Left lobe of liver (tissue), 2 donors: ENCODE measurements at regions not wholly inside any gene's neighbourhood (a gene's known extent, or its start where the extent isn't known, plus 50 kb on each side); places are given as distances from the start of the nearest gene placed in this dataset.
"Not testable (repeated sequence)": the region's sequence is repeated elsewhere in the genome, so short reads cannot be mapped to it uniquely, and the experiment has no call there.

ENCODE experiments used
- ATAC-seq: fragments of 200-7000 bp; cut with Tn5 transposase; one replicate; pipeline ENCODE4 v1.9.1; 2020; ENCODE audit warnings: mild to moderate bottlenecking, moderate library complexity
- DNase-seq: peaks from one replicate; pipeline ENCODE4 v3.0.0-alpha.2; 2020; ENCODE audit warnings: low spot score
- donor health status: DM: no; HTN: no; CAD: no; lungs with moderate emphysema.
- donor health status: DM: no; HTN: yes; CAD: no.

DNA sequence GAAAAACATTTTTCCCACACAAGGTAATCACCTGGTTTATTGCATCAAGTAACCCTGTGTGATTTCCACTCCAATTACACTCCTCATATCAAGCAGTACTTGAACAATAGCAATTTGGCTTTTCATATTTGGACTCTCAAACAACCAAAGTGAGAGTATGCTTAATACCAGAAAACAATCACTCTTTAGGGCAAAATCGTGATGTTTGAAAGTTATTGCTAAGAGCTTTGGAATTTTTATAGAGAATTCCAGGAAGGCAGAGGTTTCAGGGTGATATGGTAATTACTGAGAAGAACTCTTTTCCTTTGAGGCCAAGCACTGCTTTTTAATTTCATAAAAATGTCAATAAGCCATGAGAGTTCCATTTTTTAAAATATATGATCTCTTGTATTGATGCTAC lies 779.5 kb upstream of the LRRTM1 start:
- no peak for DNase-seq
- no peak for ATAC-seq

DNA sequence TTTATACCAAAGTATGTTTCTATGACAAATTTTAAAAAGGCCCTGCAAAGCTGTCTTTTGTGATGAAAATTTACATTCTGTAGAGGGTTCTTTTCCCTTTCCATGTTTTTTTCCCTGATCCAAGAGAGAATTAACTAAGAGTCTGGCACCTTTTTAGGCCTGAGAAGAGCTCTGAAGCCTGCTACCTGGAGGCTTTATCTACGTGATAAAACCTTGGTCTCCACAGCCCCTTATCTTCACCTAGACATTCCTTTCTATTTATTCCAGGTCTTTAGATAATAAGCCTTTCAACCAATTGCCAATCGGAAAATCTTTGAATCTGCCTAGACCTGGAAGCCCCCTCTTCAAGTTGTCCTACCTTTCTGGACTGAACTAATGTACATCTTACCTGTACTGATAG lies 774.1 kb upstream of the LRRTM1 start:
- ATAC-seq (no peak), DNase-seq (no peak)

DNA sequence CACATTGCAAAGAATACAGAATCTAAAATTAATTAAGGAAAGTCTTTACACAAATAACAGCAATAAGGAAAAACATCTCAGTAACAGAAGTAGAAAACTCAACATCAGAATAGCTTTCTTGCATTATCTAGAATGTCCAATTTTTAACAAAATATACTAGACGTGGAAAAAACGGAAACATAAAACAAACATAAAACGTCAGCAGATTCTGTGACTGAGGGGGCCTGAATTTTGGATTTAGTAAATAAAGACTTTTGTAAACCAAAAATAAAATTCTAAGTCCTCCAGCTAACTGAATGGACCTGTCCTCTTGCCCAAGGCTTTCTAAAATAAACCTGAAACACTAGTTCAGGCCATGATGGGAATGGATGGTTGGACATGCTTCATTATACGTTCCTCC lies 773.5 kb upstream of the LRRTM1 start:
- DNase-seq (no peak), ATAC-seq (no peak)

DNA sequence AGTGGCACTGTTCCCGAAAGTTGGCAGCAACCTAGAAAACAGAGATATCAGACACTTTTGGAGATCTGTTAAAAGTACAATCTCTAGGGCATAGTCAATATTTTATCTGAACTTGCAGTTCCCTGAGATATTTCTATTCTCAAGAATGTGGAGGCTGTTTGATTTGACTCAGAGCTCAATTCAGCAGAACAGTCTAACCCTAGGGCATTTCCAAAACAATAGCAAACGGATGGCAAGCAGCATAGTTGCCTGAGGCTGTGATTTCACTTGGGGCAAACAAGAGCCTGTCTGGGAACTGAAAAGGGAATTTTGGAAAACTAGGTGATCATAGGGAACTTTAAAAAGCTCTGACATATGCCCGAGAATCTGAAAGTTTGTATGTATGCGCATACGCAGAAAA lies 772.8 kb upstream of the LRRTM1 start:
- DNase-seq = no peak

DNA sequence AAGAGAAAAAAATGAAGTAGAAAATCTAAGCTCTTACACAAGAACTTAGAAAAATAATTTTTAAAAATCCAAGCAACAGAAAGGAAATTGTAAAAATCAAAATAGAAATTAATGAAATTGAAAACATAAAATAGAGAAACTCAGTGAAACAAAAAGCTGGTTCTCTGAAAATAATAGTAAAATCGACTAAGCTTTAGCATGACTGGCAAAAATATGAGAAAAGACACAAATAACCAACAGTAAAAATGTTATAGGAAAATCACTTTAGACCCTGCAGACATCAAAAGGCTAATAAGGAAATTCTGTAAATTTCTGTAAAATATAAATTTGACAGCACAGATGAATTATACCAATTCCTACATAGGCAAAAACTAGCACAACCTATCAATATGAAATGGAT lies 768.9 kb upstream of the LRRTM1 start:
- ATAC-seq = no peak
- no peak for DNase-seq

More for the DNA sequence above, 772.8 kb upstream of the LRRTM1 start:
- no peak for ATAC-seq

DNA sequence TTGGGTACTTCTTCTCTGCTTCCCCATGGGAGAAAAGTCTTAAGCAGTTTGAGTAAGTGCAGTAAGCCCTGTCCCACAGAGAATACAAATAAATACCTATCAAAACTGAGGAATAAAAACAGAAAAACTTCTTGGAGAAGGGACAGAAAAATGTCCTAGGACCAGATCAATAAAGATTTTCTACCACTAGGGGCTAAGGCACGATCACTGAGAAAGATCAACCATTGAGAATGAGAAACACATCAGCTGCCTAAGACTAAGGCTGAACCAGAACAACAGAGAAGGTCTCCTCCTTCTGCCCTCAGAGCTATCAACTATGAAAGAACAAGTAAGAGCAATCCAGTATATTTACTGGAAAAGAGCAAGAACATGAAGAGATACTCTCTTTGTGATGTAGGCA lies 763.6 kb upstream of the LRRTM1 start:
- ATAC-seq = no peak
- no peak for DNase-seq

DNA sequence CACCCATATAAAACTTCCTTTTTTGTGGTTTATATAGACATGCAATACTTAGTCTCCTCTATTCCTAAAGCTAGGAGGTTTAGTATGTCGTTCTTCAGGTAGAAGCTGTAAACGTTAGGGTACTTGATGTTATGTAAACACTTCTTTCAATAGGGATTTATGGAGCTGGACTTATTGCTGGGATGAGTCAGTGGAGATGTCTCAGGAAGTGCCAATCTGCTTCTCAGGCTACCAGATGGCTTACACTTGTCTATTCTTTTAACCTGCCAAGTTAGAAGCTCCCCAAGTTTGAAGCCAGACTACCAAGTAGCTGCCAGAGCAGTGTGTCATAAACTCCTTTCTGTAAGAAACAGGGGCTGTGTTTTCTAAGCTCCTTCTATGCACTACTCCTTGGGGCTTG lies 756.5 kb upstream of the LRRTM1 start:
- no peak for ATAC-seq
- DNase-seq = no peak

DNA sequence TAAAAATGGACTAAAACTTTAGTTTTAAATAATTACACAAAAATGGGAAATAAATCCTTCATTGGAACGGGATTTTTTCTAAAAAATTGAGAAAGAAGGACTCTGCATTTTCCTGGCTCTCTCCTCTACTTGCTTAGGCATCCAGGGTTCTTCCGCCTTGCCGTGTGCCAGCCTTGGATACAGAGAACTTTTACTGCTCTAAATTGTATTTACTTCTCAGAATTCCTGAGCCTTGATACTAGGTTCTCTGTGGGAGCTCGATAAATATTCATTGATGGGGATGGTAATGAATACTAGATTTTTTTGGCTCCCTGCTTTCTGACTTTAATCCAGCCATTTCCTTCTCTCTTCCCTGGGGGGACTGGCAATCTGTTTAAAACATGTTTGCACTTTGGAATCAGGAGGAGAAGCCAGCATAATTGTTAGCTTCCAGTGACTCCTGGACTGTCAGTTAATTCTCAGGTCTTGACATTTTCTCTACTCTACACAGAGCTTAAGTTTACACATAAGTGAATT lies 746.1 kb upstream of the LRRTM1 start:
- ATAC-seq = no peak

DNA sequence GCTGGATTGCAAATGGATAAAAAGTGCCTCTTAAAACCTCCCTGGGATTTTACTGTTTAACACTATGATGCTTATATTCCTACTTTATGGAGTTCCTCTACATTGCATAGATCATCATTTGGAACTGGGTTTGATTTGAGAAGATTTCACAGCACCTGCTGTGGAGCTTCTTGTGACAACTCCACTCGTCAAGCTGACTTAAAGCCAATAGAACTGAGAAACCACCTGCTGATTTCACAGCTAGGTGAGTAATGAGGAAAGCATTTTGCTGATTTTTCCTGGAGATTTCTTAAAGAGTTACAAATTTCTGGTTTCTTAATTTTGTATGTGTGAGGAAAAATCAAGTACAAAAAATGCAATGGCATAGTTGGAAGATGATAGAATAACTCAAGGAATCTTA lies 739.1 kb upstream of the LRRTM1 start:
- no peak for DNase-seq
- ATAC-seq = no peak

More for the DNA sequence above, 746.1 kb upstream of the LRRTM1 start:
- DNase-seq = no peak

DNA sequence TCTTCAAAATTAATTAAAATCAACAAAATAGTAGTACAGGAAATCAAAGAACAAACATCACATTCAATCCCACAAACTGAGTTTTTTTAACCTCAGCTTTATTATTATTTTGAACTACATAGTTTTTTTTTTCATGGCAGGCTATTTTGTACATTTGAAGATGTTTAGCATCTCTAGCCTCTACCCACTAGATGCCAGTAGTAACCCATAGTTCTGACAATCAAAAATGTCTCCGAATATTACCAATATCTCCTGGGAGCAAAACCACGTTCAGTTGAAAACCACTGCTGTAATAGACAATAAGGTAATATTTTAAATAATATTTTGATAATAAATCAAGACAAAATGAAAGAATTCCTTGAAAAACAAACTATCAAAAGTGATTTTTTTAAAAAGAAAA lies 702.6 kb upstream of the LRRTM1 start:
- DNase-seq (no peak), ATAC-seq (no peak)

DNA sequence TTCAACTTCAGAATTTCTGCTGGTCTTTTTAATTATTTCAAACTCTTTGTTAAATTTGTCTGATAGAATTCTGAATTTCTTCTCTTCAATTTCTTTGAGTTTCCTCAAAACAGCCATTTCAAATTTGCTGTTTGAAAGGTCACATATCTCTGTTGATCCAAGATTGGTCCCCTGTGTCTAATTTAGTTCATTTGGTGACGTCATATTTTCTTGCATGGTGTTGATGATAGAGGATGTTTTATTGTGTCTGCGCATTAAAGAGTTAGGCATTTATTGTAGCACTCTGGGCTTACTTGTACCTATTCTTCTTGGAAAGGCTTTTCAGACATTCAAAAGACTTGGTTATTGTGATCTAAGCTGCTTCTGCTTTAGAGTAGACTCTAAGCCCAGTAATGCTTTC lies 698.4 kb upstream of the LRRTM1 start:
- ATAC-seq (no peak), DNase-seq (no peak)

DNA sequence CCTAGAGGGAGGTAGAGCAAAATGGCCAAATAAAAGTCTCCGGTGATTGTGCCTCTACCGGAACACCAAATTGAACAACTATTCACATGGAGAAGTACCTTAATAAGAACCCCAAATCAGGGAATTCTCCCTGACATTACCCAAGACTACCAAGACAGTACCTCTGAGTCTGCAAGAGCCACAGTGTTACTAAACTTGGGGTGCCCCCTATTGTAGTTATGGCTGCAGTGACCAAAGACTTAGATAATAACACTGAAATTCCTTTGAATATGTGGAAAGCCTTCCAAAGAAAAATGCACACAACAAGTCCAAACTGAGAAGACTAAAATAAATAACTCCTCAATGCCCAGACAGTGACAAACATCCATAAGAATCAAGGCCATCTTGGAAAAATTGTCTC lies 682.9 kb upstream of the LRRTM1 start:
- ATAC-seq (no peak), DNase-seq (no peak)

DNA sequence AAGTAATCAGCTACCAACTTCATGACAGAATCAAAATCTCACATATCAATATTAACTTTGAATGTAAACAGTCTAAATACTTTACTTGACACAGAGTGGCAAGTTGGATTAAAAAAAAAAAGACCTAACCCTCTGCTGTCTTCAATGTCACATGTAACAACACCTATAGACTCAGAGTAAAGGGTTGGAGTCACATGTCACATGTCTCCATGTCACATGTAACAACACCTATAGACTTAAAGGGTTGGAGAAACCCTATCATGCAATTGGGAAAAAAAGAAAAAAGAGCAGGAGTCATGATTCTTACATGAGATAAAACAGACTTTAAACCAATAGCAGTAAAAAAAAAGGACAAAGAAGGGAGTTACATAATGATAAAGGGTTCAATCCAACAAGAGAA lies 665.3 kb upstream of the LRRTM1 start:
- ATAC-seq (no peak), DNase-seq (no peak)

DNA sequence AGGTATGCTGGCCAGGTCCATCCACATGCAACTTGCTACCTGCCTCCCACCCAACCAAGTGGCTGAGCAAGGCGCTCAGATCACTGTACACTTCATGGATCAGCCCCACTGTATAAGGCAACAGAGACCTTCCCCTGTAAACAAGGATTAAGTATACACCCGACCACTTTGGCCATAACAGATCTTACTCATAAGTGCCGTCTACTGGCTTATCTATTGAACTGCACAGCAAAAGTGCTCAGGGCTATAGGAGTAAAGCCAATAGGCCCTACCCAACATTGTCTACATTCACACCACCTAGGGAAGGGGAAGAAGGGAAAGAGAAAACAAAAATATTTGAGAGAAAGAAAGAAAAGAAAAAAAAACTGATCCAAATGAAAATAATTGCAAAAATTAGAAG lies 663.9 kb upstream of the LRRTM1 start:
- DNase-seq = no peak
- no peak for ATAC-seq

DNA sequence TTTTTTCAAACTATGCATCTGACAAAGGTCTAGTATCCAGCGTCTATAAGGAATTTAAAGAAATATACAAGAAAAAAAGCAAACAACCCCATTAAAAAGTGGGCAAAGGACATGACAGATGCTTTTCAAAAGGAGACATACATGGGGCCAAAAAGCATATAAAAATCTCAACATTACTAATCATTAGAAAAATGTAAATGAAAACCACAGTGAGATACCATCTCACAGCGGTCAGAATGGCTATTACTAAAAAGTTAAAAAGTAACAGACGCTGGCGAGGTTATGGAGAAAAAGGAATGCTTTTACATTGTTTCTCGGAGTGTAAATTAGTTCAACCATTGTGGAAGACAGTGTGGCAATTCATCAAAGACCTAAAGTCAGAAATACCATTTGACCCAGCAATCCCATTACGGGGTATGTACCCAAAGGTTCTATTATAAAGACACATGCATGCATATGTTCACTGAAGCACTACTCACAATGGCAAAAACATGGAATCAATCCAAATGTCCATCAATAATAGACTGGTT lies 643.1 kb upstream of the LRRTM1 start:
- DNase-seq (no peak), ATAC-seq (no peak)

DNA sequence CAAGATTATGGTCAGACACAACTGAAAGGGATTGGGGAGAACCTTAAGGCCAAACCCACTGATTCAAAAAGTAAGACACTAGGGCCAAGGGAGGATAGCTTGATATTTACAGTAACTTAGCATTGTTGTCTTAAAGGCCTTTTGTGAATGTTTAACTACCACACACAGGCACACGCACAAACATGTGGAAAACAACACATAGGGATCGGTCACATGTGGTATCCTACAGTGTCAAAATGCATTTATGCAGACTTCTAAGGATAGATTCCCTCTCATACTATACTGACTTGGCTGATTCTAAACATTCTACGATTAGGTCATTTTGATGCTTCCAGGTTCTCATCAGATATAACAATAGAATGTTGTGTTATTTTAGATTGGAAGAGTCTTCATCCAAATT lies 638.9 kb upstream of the LRRTM1 start:
- ATAC-seq = no peak

DNA sequence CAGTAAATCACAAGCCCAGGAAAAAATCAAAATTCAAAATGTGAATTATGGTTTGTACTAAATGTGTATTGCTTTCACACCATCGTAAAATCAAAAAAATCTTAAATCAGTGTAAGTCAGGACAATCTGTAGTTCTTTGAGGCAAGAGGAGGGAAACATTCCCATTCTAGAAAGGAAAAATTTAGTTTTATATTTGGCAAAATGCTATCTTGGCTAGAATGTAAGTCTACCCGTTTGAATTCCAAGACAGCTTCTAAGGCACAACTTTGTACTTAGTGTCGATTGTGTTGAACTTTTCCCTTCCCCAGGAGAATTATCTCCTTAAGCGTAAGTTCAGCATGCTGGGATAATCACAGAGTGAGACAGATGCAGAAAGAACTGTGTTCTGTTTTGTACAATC lies 638.2 kb upstream of the LRRTM1 start:
- DNase-seq (no peak), ATAC-seq (no peak)

More for the DNA sequence above, 638.9 kb upstream of the LRRTM1 start:
- no peak for DNase-seq

DNA sequence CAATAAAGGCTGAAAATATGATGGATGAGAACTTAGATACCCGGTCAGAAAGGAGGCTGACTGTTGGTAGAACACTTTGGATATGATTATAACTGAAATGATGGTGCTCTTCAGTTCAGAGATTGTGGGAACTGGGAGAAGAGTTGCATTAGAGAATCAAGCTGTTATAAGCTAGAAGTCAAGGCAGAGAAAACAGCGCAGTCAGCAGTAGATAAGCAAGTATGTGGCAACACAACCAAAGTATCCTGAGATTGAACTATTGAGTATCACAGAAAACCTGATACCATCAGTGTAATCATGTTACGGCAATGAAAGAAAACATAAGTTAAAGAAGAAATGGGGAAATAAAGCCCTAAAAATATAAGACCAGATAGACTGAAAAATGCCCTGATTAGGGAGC lies 633.9 kb upstream of the LRRTM1 start:
- DNase-seq = no peak
- ATAC-seq = no peak

DNA sequence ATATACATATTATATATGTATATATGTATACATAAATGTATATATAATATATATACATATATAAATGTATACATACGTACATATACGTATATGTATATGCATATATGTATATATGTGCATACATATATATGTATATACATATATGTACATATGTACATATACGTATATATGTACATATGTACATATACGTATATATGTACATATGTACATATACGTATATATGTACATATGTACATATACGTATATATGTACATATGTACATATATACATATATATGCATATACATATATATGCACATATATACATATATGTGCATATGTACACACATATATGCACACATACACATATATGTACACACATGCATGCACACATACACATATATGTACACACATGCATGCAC lies 627.3 kb upstream of the LRRTM1 start:
- not testable (repeated sequence) for ATAC-seq, DNase-seq

DNA sequence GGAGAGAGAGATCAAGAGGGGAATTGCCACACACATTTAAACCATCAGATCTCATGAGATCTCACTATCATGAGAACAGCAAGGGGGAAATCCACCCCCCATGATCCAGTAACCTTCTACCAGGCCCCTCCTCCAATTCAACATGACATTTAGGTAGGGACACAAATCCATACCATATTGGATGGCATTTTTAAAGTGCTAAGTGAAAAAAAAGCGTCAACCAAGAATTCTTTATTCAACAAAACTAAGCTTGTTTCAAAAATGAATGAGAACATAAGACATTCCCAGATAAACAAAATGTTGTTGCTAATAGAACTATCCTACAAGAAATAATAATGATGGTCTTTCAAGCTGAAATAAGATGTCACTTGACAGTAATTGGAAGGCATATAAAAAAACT lies 626.2 kb upstream of the LRRTM1 start:
- no peak for ATAC-seq
- no peak for DNase-seq

DNA sequence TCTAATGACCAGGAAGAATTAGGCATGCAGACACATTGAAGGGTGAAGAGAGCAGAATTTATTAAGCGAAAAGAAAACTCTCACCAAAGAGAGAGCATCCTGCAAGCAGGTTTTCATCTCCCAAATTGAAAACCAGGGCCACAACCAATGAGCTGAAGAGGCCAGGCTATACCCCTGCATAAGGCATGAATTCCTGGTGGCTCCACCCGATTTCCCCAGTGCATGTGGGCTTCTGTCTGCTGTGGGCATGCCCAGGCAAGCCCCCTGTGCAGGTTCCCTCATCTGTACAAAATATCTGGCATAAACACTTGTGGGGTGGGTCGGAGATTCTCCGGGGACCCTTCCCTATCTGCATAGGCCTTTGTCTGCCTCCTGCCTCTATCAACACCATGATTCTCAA lies 621.6 kb upstream of the LRRTM1 start:
- ATAC-seq (no peak), DNase-seq (no peak)

DNA sequence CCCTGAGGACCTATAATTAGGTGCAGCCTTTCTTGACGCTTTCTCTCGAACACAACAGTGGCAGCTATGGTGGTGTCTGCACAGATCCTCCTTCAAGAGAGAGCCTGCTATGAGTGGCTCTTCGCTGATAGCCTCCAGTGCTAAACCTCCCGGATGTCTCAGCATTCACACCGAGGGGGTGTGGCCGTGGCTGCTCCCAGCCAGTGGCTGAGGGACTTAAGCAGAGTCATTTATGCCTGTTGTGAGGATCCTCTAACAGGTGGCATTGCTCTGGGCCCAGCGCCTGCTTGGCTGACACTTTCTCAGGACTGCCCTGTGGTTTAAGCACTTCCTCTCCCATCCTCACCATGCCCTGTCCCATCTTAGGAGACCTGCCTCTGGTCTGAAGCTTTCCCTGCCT lies 592.0 kb upstream of the LRRTM1 start:
- no peak for ATAC-seq
- DNase-seq = no peak

DNA sequence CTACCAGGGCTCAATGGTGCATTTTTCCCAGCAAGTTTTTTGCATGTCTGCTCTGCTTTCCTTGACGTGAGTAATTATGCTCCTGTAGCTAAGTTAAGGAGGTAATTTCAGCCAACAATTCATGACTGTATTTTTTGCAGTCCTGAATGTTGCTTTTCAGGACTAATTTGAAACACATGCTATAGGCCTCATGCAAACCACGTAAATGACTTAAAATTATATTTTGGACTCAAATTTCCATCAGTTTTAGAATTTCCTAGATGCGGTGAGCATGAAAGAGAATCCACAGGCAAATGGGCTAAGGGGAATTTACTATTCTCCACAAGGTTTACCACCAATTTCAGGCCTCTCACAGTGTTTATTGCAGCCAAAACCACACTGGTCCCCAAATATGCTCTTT lies 589.9 kb upstream of the LRRTM1 start:
- no peak for DNase-seq

DNA sequence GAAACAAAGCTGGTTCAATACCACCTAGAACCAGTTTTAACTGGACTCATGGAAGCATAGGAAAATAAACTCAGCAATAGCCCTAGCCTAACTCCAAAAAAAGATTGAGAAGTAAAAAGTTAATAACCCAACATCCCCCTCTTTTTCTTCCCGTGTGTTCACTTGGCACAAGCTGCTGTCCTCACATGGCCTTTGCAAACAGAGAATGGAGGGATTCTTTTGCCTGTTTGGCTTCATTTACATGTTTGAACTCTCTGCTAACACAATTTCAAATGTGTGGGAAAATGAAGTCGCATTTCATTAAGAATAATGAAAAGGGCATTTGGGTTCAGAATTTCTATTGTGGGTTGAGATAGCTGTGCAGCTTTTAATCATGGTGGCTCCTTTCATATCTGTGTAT lies 589.2 kb upstream of the LRRTM1 start:
- no peak for DNase-seq
- ATAC-seq = no peak

More for the DNA sequence above, 589.9 kb upstream of the LRRTM1 start:
- no peak for ATAC-seq
